ENCODE measurements at regions not wholly inside any gene's neighbourhood (a gene's known extent, or its start where the extent isn't known, plus 50 kb on each side); places are given as distances from the start of the nearest gene placed in this dataset.

DNA sequence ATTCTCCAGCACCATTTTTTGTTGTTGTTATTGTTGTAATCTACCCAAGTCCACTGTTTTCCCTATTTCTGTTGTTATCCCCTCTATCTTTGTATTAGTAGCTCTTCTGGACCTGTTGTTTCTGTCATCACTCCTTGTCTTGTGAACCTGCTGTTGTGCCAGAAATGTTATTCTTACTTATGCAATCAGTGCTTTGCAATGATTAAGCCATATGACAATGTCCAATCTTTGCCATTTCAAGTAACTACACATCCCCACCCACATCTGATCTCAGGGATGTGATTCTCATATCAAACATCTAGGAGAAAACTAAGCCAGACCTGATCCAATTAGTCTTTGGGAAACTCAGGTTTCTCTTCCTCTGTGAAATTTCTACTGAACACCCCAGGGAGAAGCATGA, 472.6 kb upstream of the KLHL1 start:
- H3K4me2 ChIP-seq = no peak overlapping the region
- H3K27me3 ChIP-seq = no peaks in the 10 kb centered on the region
- H4K20me1 ChIP-seq (ENCODE audit: insufficient read depth, poor library complexity, severe bottlenecking) = no peaks in the 10 kb centered on the region
- H3K4me3 ChIP-seq = no peak overlapping the region
- H3K79me2 ChIP-seq = no peaks in the 10 kb centered on the region
- no peak overlapping the region for H2AFZ ChIP-seq
- H3K9me3 ChIP-seq (ENCODE audit: low read depth) = no peaks in the 10 kb centered on the region
- no peak for TF ChIP-seq EZH2phosphoT487 (IDR thresholded peaks at IDR 0.05; ENCODE audit: low read depth, severe bottlenecking, unreplicated experiment)
- TF ChIP-seq, protein P1, sequence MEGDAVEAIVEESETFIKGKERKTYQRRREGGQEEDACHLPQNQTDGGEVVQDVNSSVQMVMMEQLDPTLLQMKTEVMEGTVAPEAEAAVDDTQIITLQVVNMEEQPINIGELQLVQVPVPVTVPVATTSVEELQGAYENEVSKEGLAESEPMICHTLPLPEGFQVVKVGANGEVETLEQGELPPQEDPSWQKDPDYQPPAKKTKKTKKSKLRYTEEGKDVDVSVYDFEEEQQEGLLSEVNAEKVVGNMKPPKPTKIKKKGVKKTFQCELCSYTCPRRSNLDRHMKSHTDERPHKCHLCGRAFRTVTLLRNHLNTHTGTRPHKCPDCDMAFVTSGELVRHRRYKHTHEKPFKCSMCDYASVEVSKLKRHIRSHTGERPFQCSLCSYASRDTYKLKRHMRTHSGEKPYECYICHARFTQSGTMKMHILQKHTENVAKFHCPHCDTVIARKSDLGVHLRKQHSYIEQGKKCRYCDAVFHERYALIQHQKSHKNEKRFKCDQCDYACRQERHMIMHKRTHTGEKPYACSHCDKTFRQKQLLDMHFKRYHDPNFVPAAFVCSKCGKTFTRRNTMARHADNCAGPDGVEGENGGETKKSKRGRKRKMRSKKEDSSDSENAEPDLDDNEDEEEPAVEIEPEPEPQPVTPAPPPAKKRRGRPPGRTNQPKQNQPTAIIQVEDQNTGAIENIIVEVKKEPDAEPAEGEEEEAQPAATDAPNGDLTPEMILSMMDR (IDR thresholded peaks at IDR 0.05; ENCODE audit: poor library complexity) = no peak
- no peak for TF ChIP-seq EZH2 (IDR thresholded peaks at IDR 0.05; ENCODE audit: borderline replicate concordance)
- H3K36me3 ChIP-seq (replicated peaks; ENCODE audit: insufficient read depth, low read depth) = no peaks in the 10 kb centered on the region
- no peaks in the 10 kb centered on the region for H3K9me2 ChIP-seq (replicated peaks; ENCODE audit: insufficient read depth)
- no peak for DNase-seq (ENCODE audit: low spot score)
- no peak overlapping the region for H3K27ac ChIP-seq
- no peaks in the 10 kb centered on the region for H3K4me1 ChIP-seq (ENCODE audit: insufficient read depth)

DNA sequence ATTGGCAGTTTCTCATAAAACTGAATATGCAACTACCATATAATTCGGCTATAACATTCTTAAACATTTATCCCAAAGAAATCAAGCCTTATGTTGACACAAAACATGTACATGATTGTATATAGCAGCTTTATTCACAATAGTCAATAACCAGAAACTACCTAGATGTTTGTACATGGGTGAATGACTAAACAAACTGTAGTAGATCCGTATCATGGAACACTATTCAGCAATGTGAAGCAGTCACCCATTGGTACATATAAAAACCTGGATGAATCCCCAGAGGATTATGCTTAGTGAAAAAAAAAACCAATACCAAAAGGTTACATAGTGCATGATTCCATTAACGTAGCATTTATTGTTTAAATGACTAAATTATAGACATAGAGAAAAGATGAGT, 471.7 kb upstream of the KLHL1 start:
- no peak overlapping the region for H3K4me2 ChIP-seq
- H3K36me3 ChIP-seq (replicated peaks; ENCODE audit: insufficient read depth, low read depth) = no peaks in the 10 kb centered on the region
- H3K4me3 ChIP-seq = no peak overlapping the region
- H3K9me3 ChIP-seq (ENCODE audit: low read depth) = no peaks in the 10 kb centered on the region
- H3K27ac ChIP-seq = no peak overlapping the region
- H3K27me3 ChIP-seq = no peaks in the 10 kb centered on the region
- WGBS (ENCODE audit: low lambda C conversion rate, missing lambda C conversion rate) = 88% methylated on average over 3 of the region's 3 CpGs
- no peaks in the 10 kb centered on the region for H3K9me2 ChIP-seq (replicated peaks; ENCODE audit: insufficient read depth)
- H3K79me2 ChIP-seq = no peaks in the 10 kb centered on the region
- TF ChIP-seq EZH2phosphoT487 (IDR thresholded peaks at IDR 0.05; ENCODE audit: low read depth, severe bottlenecking, unreplicated experiment) (no peak), EZH2 (IDR thresholded peaks at IDR 0.05; ENCODE audit: borderline replicate concordance) (no peak)
- TF ChIP-seq, protein P1 (IDR thresholded peaks at IDR 0.05; ENCODE audit: poor library complexity) = no peak
- no peaks in the 10 kb centered on the region for H4K20me1 ChIP-seq (ENCODE audit: insufficient read depth, poor library complexity, severe bottlenecking)
- H3K4me1 ChIP-seq (ENCODE audit: insufficient read depth) = no peaks in the 10 kb centered on the region
- H2AFZ ChIP-seq = no peak overlapping the region
- DNase-seq (ENCODE audit: low spot score) = no peak

DNA sequence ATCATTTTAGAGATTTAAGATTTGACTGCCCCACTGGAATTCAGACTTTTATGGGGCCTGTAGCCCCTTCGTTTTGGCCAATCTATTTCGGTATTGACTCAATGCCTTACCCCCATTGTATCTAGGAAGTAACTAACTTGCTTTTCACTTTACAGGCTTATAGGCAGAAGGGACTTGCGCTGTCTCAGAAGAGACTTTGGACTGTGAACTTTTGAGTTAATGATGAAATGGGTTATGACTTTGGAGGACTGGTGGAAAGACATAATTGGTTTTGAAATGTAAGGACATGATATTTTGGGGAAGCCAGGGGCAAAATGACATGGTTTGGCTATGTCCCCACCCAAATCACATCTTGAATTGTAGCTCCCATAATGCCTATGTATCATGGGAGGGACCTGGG, 463.0 kb upstream of the KLHL1 start:
- TF ChIP-seq EZH2 (IDR thresholded peaks at IDR 0.05; ENCODE audit: borderline replicate concordance) (no peak), EZH2phosphoT487 (IDR thresholded peaks at IDR 0.05; ENCODE audit: low read depth, severe bottlenecking, unreplicated experiment) (no peak)
- TF ChIP-seq, protein P1 (IDR thresholded peaks at IDR 0.05; ENCODE audit: poor library complexity) = no peak
- no peak for DNase-seq (ENCODE audit: low spot score)
- no peaks in the 10 kb centered on the region for H3K9me2 ChIP-seq (replicated peaks; ENCODE audit: insufficient read depth)

DNA sequence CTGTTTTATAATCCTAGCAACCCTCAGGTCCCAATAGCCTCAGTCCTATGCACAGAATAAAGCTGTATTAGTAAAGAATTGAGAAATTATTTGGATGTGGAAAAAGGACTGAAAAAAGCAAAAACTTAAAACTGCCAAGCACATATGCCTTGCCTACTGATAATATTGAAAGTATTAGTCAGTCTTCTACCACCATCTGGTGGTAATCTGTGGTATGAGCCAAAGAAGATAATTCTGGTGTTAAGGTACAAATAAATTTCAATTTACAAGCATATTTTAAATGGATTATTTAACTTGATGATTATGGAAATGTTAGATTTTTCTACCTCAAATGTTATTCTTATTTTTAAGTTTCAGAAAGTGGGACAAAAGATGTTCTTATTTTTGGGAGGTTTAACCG, 460.3 kb upstream of the KLHL1 start:
- TF ChIP-seq, protein P1 (IDR thresholded peaks at IDR 0.05; ENCODE audit: poor library complexity) = peak; percentile 91
- TF ChIP-seq EZH2phosphoT487 (IDR thresholded peaks at IDR 0.05; ENCODE audit: low read depth, severe bottlenecking, unreplicated experiment) = no peak
- peak; percentile 61 for DNase-seq (ENCODE audit: low spot score)
- no peaks in the 10 kb centered on the region for H3K4me1 ChIP-seq (ENCODE audit: insufficient read depth)
- no peak overlapping the region for H3K4me2 ChIP-seq
- H3K4me3 ChIP-seq = no peak overlapping the region
- no peaks in the 10 kb centered on the region for H3K27me3 ChIP-seq
- H4K20me1 ChIP-seq (ENCODE audit: insufficient read depth, poor library complexity, severe bottlenecking) = no peaks in the 10 kb centered on the region
- no peak overlapping the region for H3K27ac ChIP-seq
- 97% methylated on average over 1 of the region's 1 CpG for WGBS (ENCODE audit: low lambda C conversion rate, missing lambda C conversion rate)
- no peaks in the 10 kb centered on the region for H3K9me3 ChIP-seq (ENCODE audit: low read depth)
- no peaks in the 10 kb centered on the region for H3K9me2 ChIP-seq (replicated peaks; ENCODE audit: insufficient read depth)
- no peaks in the 10 kb centered on the region for H3K79me2 ChIP-seq
- H2AFZ ChIP-seq = no peak overlapping the region
- H3K36me3 ChIP-seq (replicated peaks; ENCODE audit: insufficient read depth, low read depth) = no peaks in the 10 kb centered on the region

More for the DNA sequence above, 463.0 kb upstream of the KLHL1 start:
- WGBS (ENCODE audit: low lambda C conversion rate, missing lambda C conversion rate) = 80% methylated on average over 3 of the region's 3 CpGs
- no peaks in the 10 kb centered on the region for H3K9me3 ChIP-seq (ENCODE audit: low read depth)
- H3K4me3 ChIP-seq = no peak overlapping the region
- H3K4me1 ChIP-seq (ENCODE audit: insufficient read depth) = no peaks in the 10 kb centered on the region
- no peaks in the 10 kb centered on the region for H3K27me3 ChIP-seq
- no peaks in the 10 kb centered on the region for H4K20me1 ChIP-seq (ENCODE audit: insufficient read depth, poor library complexity, severe bottlenecking)
- no peak overlapping the region for H3K27ac ChIP-seq
- no peak overlapping the region for H3K4me2 ChIP-seq
- no peak overlapping the region for H2AFZ ChIP-seq
- no peaks in the 10 kb centered on the region for H3K79me2 ChIP-seq
- no peaks in the 10 kb centered on the region for H3K36me3 ChIP-seq (replicated peaks; ENCODE audit: insufficient read depth, low read depth)

Measured in hepatocyte (in vitro differentiated cells).